ENCODE measurements at regions not wholly inside any gene's neighbourhood (a gene's known extent, or its start where the extent isn't known, plus 50 kb on each side); places are given as distances from the start of the nearest gene placed in this dataset.
"Not testable (repeated sequence)": the region's sequence is repeated elsewhere in the genome, so short reads cannot be mapped to it uniquely, and the experiment has no call there.

DNA sequence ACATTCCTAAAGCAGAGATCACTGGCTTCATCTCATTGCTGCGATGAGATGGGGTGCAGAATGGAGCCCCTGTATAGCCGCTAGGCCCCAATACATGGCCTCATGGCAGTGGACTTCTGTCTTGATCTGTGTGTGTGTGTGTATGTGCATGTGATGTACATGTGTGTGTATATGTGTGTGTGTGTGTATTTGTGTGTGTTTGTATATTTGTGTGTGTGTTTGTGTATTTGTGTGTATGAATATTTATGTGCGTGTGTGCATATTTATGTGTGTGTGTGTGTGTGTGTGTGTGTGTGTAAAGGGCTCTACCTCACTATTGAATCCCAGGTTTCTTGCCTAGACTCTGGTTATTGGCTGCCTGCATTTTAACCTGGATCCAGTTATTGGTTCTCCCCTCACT is 958.2 kb downstream of the GRID1 start:
- TF ChIP-seq, protein P1, sequence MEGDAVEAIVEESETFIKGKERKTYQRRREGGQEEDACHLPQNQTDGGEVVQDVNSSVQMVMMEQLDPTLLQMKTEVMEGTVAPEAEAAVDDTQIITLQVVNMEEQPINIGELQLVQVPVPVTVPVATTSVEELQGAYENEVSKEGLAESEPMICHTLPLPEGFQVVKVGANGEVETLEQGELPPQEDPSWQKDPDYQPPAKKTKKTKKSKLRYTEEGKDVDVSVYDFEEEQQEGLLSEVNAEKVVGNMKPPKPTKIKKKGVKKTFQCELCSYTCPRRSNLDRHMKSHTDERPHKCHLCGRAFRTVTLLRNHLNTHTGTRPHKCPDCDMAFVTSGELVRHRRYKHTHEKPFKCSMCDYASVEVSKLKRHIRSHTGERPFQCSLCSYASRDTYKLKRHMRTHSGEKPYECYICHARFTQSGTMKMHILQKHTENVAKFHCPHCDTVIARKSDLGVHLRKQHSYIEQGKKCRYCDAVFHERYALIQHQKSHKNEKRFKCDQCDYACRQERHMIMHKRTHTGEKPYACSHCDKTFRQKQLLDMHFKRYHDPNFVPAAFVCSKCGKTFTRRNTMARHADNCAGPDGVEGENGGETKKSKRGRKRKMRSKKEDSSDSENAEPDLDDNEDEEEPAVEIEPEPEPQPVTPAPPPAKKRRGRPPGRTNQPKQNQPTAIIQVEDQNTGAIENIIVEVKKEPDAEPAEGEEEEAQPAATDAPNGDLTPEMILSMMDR (IDR thresholded peaks at IDR 0.05): no peak
- Histone ChIP-seq H3K36me3 (ENCODE audit: low read depth) (no peaks in the 10 kb centered on the region), H3K9me3 (peaks cover 4% of the 10 kb centered on the region), H3K4me1 (ENCODE audit: low read depth) (no peaks in the 10 kb centered on the region), H3K4me3 (no peak overlapping the region)
- no peak for DNase-seq
- intact Hi-C loops (cut with DNase I, micrococcal nuclease): no loop called here
- no peak for ATAC-seq

DNA sequence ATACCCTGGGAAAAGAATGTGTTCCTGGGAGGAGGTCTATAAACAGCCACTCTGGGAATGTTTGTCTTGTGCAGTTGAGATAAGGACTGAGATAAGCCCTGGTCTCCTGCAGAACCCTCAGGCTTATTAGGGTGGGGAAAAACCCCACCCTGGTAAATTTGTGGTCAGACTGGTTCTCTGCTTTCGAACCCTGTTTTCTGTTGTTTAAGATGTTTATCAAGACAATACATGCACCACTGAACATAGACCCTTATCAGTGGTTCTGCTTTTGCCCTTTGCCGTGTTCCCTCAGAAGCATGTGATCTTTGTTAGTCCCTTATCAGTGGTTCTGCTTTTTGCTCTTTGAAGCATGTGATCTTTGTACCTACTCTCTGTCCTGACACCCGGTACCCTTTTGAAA is 956.0 kb downstream of the GRID1 start:
- H3K4me1 ChIP-seq (ENCODE audit: low read depth); intact Hi-C loops (cut with DNase I, micrococcal nuclease); ATAC-seq: not testable (repeated sequence)

DNA sequence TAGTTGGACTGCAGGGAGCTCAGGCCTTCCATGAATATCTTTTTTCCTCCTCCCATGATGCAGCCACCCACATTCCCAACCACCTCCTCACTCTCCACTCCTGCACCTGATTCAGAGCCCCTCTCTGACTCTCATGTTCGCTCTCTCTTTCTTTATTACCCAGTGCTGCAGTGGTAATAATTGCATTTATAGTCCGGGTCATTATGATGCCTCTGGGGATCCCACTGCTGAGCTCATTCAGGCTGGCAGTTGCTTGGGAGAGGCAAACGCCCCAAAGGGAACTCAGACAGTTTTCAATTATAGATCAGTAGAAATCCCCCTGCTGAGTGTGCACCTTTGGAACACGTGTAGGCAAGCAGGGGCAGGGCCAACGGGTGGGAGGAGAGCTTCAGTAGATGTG is 953.0 kb downstream of the GRID1 start:
- intact Hi-C loops (cut with DNase I, micrococcal nuclease): no loop called here
- ATAC-seq: no peak
- H3K4me3 ChIP-seq: no peak overlapping the region
- H3K9me3 ChIP-seq: peaks cover 4% of the 10 kb centered on the region
- H3K36me3 ChIP-seq (ENCODE audit: low read depth): no peaks in the 10 kb centered on the region
- no peaks in the 10 kb centered on the region for H3K4me1 ChIP-seq (ENCODE audit: low read depth)
- TF ChIP-seq, protein P1 (IDR thresholded peaks at IDR 0.05): no peak
- DNase-seq: no peak

More for the DNA sequence above, 956.0 kb downstream of the GRID1 start:
- H3K9me3 ChIP-seq; H3K4me3 ChIP-seq; DNase-seq; H3K36me3 ChIP-seq (ENCODE audit: low read depth): not testable (repeated sequence)

DNA sequence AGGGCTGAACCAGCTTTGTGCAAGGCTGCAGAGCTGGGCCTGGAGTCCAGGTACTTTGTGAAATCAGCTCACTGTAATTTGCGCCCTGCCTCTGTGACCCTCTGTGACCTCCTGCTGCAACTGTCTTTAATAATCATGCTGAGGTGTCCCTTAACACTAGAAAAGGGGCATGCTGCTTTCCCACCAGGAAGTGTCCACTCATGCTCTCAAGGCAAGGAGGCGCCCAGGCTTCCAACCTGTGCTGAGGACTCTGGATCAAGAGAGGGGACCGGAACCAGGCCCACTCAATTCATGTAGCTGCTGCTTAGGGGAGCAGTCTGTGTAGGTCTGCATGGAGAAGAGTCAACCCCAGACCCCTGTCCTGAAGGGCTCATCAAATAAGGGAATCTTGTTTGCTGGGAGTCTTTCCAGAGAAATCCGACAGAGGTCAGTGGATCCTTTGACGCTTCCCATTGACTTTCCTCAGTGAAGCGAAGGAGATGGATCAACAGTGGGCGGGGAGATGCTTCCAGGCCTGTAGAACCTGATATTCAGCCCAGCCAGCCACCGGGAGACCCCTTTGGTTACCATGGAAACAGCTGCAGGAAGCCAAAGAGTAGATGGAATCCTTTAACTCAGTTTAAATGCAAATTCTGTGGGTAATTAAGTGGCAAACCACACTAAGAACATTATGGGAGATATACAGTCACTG is 945.9 kb downstream of the GRID1 start:
- Histone ChIP-seq H3K4me1 (ENCODE audit: low read depth) (no peaks in the 10 kb centered on the region), H3K36me3 (ENCODE audit: low read depth) (no peaks in the 10 kb centered on the region), H3K4me3 (no peak overlapping the region), H3K9me3 (no peaks in the 10 kb centered on the region)
- DNase-seq (no peak), ATAC-seq (no peak)
- intact Hi-C loops (cut with DNase I, micrococcal nuclease): no loop called here
- TF ChIP-seq, protein P1 (IDR thresholded peaks at IDR 0.05): no peak

DNA sequence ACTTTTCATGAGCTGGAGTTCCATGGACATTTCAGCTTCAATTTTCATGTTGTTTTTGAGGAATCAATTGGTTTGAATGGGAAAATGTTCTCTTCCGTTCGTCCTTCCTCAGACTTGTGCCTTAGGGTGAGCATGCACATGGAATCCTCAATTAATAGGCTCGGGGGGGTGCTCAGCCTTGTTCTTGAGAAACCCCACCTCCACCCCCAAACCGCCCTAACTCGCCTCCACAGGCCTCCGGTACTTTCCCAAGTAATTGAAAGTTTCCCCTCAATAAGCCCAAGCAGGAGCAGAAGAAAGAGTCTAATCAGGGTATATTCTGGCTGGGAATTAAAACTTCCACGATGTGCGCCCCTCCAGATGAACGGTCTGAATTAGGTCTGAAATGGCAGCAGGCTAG is 945.2 kb downstream of the GRID1 start:
- Histone ChIP-seq H3K4me3 (no peak overlapping the region), H3K9me3 (no peaks in the 10 kb centered on the region), H3K4me1 (ENCODE audit: low read depth) (no peaks in the 10 kb centered on the region), H3K36me3 (ENCODE audit: low read depth) (no peaks in the 10 kb centered on the region)
- intact Hi-C loops (cut with DNase I, micrococcal nuclease): no loop called here
- no peak for DNase-seq
- TF ChIP-seq, protein P1 (IDR thresholded peaks at IDR 0.05): no peak
- no peak for ATAC-seq

DNA sequence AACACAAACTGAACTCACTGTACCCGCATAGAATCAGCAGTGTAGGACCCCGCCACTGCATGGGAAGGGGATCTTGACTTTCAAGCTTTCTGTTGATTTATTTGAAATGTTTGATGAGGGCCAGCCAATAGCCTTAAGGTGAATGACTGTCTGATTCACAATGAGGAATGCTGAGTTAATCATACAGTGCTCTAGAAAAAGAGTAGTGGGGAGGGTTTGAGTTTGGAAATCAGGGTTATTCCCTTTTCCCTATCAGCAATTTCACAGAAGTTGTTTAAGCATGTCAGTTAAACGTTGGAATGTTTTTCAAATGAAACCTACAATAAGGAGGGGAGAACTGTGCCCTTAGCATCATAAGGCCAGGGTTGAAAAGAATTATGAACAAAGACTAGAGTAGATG is 937.5 kb downstream of the GRID1 start:
- ATAC-seq (no peak), DNase-seq (no peak)
- TF ChIP-seq, protein P1 (IDR thresholded peaks at IDR 0.05): no peak
- Histone ChIP-seq H3K9me3 (no peaks in the 10 kb centered on the region), H3K36me3 (ENCODE audit: low read depth) (no peaks in the 10 kb centered on the region), H3K4me1 (ENCODE audit: low read depth) (no peaks in the 10 kb centered on the region), H3K4me3 (no peak overlapping the region)
- intact Hi-C loops (cut with DNase I, micrococcal nuclease): no loop called here

Data from mucosa of descending colon (tissue), 3 donors.